Activated CD4-positive, CD25-positive, alpha-beta regulatory T cell treated with anti-CD3 and anti-CD28 coated beads, Interleukin-2, amount 50 U/mL, for 72 hours (primary cell): ENCODE measurements at regions not wholly inside any gene's neighbourhood (a gene's known extent, or its start where the extent isn't known, plus 50 kb on each side); places are given as distances from the start of the nearest gene placed in this dataset.
"Not testable (repeated sequence)": the region's sequence is repeated elsewhere in the genome, so short reads cannot be mapped to it uniquely, and the experiment has no call there.

Experiments
- DNase-seq: peaks from one replicate; pipeline ENCODE4 v3.0.0; 2021

DNA sequence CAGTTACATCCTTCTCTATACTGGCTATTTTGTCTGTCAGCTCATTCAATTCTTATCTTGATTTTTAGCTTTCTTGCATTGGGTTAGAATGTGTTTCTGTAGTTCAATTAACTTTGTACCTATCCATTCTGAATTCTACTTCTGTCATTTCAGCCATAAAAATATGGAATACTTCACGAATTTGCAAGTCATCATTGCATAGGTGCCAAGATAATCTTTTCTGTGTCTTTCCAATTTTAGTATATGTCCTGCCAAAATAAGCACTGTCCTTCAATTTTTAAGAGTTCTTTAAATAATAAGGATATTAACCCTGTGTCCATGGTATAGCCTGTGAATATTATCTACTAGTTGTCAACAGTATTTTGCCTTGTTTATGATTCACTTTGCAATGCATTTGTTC lies 665.7 kb upstream of the MDGA2 start:
- no peak for DNase-seq

DNA sequence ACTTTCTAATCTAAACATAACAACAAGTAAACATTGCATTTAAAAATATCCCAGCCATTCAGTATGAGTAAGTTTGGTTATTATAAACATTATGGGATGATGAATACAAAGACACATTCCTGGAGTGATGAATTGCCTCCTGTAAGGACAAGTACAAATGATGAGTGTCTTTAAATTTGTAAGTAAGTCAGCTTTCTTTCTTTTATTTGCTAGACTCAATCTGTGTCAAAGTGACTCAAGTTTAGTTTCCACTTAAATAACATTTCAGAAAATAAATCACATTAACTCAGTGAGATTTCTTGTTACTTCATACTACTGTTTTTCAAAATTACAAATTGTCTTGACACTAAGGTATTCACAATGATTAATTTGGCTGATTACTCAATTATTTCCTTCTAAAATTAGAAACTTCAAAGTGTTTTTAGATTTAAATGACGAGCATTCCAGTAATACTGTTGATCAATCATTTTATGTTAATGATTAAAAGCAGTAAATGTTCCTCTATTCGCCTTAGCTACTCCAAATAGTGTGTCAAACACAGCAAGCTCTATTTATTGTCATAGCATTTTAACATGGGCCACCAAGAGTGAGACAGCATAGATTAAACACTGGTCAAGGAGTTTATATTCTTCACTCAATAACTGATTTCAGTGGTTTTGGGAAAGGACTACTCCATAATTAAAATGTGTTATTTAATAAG lies 658.0 kb upstream of the MDGA2 start:
- DNase-seq = no peak

DNA sequence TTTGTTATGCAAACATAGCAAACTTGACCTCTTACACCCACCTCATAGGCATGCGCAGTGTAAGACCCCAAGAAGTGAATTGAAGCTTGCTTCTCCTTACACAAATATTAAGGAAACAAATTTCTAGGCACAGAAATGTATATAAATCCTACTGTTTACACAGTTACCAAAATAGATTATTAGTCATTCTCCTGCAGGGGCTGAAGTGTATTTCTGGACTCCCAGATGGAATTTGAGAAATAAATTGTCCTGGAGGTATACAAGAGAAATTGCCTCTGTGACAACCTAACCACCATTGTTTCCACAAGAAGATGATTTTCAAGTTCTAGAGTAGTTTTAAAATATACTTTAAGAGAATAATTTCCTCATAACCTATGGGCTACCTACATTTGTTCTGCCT lies 656.0 kb upstream of the MDGA2 start:
- DNase-seq = no peak

DNA sequence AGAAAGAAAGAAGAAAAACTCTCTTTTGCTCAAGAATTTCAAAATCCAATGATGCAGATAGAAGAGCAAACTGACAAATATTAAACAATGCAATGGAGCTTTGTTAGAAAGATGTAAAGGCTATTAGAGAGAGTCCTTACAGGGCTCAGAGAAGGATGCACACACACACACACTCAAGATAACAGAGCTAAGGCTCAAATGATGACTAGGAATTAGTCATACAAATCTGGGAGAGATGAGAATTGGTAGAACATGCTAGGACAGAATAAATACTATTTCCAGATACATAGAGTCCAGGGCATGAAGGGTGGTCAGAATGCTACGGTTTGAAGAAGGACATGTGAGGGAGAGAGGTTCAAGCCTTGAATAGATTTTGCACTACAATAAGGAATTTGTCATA lies 650.1 kb upstream of the MDGA2 start:
- DNase-seq = no peak

DNA sequence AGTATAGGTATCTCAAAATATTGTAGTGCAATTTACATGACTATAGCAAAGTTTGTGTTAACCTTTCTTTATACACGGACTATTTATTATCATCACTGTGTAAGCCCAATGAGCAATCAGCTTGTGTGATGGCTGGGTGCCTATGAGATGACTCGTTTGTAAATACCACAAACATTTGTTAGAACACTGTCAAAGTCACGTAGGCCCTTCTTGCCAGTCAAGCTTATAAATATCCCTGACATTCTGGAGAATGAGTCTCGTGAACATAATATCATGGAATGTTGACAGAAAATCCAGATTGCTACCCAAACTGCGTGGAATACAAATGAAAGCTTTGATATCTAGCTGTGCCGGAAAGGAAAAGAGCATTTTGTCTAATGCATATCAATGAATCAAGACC lies 648.3 kb upstream of the MDGA2 start:
- no peak for DNase-seq

DNA sequence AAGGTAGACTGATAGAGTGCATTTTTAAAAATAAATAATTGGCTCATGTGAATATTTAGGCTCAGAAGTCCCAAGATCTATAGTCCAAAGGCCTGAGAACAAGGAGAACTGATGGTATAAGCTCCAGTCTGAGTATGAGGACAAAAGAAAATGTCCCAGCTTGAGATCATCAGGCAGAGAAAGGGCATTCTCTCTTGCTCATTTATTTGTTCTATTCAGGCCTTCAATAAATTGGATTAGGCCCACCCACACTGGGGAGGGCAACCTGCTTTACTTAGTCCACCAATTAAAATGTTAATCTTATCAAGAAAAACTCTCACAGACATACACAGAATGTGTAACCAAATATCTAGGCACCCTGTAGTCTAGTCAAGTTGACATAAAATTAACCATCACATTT lies 644.4 kb upstream of the MDGA2 start:
- no peak for DNase-seq

DNA sequence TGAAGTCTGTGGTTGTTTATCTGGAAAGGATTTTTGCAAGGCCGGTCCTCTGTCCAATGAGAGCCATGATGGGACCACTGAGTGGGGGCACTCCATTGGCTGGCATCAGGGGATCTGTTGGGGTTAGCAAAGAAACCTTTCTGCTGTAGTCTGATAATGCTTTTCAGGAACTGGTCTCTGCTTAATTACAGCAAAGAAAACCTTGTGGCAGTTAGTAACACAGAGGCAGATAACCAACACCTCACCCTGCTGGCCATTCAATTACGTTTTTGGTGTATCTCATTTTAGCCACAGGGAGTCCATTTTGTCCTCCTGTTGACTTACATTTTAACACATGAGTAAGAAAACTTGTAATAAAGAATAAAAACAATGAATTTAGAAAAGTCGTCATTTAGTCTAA lies 629.3 kb upstream of the MDGA2 start:
- no peak for DNase-seq

DNA sequence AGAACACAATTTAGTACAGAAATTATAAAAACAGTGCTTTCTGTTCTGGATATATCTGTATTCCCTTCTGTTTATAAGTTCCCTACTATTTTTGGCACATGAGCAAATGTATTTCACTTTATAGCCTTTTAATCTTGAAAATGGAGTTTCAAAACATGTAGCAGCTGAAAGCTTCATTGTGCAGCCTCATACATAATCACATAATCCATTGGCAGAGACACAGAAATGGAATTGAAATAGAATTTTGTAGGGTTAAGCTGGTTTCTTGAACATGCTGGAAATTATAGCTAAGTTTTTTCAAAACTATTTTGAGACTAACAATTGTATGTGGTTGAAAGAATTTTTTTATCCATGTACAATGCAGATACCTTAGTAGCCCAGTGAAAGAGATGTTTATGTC lies 614.3 kb upstream of the MDGA2 start:
- DNase-seq = no peak

DNA sequence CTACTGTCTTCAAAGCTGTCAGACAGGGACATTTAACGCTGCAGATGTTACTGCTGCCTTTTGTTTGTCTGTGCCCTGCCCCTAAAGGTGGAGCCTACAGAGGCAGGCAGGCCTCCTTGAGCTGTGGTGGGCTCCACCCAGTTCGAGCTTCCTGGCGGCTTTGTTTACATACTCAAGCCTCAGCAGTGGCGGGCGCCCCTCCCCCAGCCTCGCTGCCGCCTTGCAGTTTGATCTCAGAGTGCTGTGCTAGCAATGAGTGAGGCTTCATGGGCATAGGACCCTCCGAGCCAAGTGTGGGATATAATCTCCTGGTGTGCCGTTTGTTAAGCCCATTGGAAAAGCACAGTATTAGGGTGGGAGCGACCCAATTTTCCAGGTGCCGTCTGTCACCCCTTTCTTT lies 609.8 kb upstream of the MDGA2 start:
- not testable (repeated sequence) for DNase-seq

DNA sequence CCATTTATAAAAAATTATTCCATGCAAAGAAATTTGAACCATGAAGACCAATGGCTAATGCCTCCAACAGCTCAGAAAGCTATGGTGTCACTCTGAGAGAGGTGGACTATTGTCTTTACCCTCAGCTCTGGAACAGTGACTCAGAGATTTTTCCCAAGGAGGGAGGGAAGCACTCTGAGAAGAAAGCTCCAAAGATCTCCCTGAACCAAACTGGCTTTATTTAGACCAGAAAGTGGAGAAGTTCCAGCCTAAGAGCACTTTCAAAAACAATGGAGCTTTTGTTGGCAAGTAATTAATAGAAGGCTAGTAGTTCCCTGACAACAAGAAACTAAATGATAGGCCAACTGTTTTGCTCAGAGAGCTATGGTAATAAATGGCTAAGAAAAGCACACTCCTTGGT lies 599.9 kb upstream of the MDGA2 start:
- DNase-seq = no peak

DNA sequence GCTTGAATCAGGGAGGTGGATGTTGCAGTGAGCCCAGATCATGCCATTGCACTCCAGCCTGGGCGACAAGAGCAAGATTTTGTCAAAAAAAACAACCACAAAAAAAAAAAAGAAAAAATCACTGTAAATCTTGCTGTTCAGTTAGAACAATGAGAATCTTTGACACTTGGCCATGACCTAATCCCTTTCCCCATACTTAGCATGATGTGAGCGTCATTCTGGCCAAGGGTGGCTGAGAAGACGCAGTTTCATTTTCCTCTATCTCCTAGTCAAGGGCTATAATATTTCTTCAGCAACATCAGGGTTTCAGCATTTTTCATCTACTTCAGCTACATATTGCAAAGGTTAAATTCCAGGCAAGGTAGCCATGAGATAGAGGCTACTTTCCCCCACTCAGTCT lies 599.4 kb upstream of the MDGA2 start:
- DNase-seq = no peak

DNA sequence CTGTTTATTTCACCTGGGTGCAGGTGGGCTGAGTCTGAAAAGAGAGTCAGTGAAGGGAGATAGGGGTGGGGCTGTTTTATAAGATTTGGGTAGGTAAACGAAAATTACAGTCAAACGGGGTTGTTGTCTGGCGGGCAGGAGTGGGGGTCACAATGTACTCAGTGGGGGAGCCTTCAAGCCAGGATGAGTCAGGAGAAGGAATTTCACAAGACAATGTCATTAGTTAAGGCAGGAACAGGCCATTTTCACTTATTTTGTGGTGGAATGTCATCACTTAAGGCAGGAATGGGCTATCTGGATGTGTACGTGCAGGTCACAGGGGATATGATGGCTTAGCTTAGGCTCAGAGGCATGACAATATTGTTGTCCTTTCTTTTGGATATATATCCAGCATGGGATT lies 592.5 kb upstream of the MDGA2 start:
- DNase-seq = not testable (repeated sequence)

DNA sequence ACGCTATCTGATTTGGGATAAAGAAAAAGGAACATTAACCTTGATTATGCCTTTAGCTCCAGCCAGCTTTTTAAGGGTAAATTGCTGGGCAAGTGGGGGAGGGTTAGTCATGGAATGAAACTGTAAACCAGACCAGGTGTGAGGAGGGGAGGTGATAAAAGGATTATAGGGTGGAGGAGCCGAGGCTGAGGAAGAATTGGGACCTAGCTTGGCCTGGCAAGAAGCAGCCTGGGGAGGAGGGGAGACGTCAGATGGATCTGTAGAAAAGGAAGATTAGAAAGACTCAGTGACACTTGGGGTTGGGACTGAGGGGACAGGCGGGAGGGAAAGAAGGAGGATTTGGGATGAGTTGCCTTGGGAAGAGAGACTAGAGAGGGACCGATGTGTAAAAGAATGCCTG lies 590.8 kb upstream of the MDGA2 start:
- DNase-seq = not testable (repeated sequence)

DNA sequence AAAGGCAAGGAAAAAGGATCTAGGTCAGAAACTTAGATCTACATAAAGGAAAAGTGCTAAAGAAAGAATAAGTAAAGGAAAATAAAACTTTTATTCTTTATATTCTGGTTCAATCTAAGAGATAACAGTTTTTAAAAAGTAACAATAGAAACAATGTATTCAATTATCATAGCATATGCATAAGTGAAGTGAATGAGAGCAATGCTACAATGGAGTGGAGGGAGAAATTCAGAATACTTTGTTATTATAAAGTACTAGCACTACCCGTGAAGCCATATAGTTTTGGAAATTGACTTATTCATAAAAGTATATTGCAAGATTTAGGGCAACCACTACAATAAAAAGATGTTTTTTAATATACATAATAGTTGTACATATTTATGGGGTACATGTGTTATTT lies 586.0 kb upstream of the MDGA2 start:
- no peak for DNase-seq

DNA sequence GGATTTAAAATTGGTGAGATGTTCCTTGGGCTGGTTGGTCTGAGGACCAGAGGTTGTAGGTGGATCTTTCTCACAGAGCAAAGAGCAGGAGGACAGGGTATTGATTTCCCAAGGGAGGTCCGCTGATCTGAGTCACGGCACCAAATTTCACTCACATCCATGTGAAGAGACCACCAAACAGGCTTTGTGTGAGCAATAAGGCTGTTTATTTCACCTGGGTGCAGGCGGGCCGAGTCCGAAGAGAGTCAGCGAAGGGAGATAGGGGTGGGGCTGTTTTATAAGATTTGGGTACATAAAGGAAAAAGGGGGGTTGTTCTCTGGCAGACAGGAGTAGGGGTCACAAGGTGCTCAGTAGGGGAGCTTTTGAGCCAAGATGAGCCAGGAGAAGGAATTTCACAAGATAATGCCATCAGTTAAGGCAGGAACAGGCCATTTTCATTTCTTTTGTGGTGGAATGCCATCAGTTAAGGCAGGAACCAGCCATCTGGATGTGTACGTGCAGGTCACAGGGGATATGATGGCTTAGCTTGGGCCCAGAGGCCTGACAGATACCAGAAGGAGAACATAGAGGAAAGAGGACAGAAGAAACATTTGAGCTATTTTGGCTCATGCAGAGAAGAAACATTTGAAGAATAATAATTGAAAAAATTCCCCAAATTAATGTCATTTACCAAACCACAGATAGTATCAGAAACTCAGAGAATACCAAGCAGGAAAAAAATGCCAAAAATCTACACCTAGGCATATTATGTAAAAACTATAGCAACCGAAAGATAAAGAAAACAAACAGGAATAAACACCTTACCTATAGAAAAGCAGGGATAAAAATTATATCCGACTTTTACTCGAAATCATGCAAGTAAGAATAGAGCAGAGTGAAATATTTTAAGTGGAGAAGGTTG lies 585.2 kb upstream of the MDGA2 start:
- DNase-seq = not testable (repeated sequence)

DNA sequence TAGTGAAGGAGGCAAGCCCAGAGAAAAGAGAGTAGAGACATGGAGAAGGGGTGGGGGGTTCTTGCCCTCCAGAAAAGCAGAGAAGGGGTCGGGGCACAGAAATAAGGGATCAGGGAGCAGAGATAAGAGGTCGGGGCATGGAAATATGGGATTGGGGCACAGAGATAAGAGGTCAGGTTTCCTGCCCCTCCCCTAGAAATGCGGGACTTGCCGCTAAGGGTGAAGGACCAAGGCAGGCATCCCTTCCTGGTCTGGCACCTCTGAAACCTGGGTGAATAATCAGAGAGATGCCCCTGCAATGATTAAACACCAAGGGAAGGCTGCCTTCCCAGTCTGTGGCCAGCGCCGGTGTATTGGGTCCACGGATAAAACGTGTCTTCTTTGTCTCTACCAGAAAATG lies 584.5 kb upstream of the MDGA2 start:
- DNase-seq = not testable (repeated sequence)

DNA sequence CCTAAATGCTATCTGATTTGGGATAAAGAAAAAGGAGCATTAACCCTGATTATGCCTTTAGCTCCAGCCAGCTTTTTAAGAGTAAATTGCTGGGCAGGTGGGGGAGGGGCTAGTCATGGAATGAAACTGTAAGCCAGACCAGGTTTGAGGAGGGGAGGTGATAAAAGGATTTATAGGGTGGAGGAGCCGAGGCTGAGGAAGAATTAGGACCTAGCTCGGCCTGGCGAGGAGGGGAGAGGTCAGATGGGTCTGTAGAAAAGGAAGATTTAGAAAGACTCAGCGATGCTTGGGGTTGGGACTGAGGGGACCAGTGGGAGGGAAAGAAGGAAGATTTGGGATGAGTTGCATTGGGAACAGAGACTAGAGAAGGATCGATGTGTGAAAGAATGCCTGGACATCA lies 583.8 kb upstream of the MDGA2 start:
- DNase-seq = not testable (repeated sequence)

DNA sequence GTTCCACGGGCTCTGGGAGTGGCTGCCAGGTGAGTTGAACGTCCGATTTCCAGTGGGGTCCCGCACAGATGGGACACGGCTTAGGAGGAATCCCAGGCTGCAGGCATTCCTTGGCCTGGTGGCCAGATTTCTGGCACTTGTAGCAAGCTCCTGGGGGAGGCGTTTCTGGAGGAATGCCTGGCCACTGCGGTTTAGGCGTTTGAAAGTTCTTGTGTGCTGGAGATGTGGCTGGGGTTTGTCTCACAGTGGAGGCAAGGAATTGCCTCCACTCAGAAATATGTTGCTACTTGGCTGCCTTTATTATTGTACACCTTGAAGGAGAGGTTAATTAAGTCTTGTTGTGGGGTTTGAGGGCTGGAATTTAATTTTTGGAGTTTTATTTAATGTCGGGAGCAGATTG lies 583.3 kb upstream of the MDGA2 start:
- not testable (repeated sequence) for DNase-seq

DNA sequence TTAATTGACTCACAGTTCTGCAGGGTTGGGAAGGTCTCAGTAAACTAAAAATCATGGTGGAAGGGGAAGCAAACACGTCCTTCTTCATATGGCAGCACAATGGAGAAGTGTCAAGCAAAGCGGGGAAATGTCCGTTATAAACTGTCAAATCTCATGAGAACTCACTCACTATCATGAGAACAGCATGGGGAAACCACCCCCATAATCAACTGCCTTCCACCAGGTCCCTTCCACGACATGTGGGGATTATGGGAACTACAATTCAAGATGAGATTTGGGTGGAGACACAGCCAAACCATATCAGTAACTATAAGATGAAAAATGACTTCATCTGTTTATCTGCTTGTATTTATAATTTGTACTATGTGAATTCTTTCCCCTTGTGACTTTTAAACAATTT lies 577.6 kb upstream of the MDGA2 start:
- DNase-seq = no peak

DNA sequence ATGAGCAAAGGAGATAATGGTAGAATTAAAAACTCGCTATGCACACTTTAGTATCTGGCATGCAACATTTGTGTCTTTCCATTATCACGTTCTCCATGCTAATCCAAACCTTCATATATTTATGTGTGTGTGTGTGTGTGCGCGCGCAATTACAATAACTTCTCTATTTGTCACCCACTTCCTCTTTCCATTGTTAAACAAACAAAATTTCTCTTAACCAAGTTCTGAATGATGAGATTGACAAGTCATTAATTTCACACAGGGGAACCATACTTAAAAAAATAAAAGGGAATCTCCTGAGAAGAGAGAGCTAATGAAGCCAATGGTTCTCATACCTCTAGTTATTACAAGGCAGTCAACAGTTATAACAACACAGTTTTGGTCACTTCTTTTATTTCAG lies 575.9 kb upstream of the MDGA2 start:
- no peak for DNase-seq

DNA sequence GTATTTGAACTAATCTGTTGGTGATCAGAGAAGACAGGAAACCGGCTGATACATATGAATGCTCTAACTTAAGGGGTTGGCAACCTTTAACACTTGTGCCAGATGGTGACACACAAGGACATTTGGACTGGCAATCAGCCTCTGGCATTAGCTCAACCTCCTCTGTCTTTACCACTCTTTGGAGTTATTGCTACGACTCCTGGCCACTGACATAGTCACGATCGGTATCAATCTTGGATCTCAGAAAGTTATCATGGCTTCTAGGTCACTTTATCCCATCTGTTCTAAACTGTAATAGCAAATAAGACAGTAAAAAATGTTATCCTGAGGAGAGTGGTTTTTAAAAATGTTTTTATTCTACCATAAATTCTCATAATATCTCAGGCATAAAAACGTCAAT lies 575.2 kb upstream of the MDGA2 start:
- DNase-seq = no peak

DNA sequence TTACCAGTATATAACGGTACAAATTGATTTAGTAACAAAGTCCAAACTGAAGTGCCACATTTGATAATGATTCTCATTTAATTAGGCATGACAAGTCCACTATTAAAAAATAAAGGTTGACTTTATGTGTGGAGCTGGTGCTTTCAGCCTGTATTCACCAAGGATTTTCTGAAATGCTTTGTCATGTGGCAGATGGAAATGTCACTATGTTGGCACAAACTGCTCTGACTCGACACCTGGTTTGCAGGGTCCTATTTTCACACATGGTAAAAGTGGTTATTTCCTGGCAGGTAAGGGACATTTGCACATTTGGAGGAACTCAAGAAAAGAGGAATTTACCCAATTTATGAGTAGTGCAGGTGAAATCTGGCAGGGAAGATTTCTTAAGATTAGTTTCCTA lies 572.6 kb upstream of the MDGA2 start:
- DNase-seq = no peak

DNA sequence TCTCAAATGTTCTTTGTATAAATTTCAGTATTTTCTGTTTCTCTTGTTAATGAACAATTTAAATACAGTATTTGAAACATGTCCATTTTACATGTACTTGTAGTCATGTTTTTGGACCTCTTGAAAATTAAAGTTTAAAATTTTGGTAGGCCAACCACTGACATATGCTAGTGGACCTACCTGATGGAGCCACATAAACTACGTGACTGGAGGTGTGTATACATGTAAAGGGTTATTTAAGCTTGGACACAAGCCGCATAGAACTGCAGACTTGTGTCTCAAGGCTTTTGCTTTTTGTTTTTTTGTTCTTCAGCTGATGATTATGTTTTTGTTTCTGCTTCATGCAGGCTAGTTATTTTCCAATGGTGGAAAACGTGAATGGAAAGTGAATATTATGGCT lies 568.5 kb upstream of the MDGA2 start:
- DNase-seq = no peak

DNA sequence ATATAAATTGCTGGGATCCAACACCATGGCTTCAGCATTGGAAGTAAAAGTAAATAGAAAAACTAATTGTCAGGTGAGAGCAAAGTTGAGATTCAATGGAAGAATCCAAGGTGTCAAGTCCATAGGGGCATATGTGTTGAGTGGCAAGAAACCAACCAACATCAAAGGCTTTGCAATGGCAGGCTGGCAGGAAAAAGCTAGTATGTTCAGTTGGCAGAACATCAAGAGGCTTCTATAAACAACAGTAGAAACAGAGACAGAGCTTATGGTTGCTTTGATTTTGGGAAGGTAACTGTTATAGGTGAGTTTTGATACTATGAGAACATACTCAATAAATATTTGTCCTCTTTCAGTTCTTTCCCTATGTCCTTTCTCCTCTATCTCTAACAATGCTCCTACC lies 553.7 kb upstream of the MDGA2 start:
- DNase-seq = no peak

DNA sequence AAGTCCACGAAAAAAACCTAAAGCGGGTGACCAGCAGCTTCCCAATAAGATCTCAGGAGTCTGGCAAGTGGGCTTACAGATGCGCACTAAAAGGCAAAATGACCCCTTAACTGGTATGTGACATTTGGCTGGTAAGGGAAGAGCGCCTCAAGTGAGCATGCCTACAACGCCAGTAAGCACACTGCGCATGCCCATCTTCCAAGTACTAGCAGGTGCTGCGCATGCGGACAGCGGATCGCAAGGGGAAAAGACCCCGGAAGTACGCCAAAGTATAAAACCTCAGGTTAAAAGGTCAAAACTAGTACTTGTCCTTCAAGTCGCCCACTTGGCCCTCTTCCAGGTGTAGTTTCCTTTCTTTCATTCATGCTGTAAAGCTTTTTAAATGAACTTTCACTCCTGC lies 518.5 kb upstream of the MDGA2 start:
- no peak for DNase-seq
